ENCODE measurements at regions not wholly inside any gene's neighbourhood (a gene's known extent, or its start where the extent isn't known, plus 50 kb on each side); places are given as distances from the start of the nearest gene placed in this dataset.

DNA sequence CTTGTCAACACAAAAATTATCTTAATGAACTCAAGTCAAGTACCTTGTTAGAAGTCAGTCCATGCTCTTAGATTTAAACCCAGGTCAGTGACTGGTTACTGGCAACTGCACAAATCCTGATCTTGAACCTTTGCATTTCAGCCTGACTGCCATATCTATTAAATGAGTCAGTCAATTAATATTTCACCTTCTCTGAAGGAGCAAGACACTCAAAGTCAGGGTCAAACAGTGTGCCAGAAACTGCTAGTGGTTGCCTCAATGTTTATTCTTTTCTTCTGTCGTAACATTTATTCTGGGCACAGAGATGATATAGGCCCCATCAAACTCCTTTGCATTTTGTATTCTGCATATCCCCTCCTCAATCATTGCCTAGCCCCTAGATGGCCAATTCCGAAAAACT, 193.9 kb upstream of the MOCS1 start:
- ChIA-PET POLR2A (ENCODE audit: low non-redundant PET) (no interaction called here), CTCF (no interaction called here)
- H3K9me3 ChIP-seq (ENCODE audit: low read depth, low read length, poor library complexity, severe bottlenecking), result no peaks in the 10 kb centered on the region
- intact Hi-C loops (cut with micrococcal nuclease; ENCODE audit: unreplicated experiment), result no loop called here
- no peak for TF ChIP-seq EZH2 (IDR thresholded peaks at IDR 0.05; ENCODE audit: borderline replicate concordance, low read depth, low read length, poor library complexity, severe bottlenecking)
- TF ChIP-seq, protein P1, sequence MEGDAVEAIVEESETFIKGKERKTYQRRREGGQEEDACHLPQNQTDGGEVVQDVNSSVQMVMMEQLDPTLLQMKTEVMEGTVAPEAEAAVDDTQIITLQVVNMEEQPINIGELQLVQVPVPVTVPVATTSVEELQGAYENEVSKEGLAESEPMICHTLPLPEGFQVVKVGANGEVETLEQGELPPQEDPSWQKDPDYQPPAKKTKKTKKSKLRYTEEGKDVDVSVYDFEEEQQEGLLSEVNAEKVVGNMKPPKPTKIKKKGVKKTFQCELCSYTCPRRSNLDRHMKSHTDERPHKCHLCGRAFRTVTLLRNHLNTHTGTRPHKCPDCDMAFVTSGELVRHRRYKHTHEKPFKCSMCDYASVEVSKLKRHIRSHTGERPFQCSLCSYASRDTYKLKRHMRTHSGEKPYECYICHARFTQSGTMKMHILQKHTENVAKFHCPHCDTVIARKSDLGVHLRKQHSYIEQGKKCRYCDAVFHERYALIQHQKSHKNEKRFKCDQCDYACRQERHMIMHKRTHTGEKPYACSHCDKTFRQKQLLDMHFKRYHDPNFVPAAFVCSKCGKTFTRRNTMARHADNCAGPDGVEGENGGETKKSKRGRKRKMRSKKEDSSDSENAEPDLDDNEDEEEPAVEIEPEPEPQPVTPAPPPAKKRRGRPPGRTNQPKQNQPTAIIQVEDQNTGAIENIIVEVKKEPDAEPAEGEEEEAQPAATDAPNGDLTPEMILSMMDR (conservative IDR thresholded peaks at IDR 0.05; ENCODE audit: low read depth, low read length), result no peak
- H3K27me3 ChIP-seq (replicated peaks; ENCODE audit: insufficient read depth, low read depth, low read length, poor library complexity), result no peaks in the 10 kb centered on the region
- H3K4me3 ChIP-seq (ENCODE audit: low read depth, low read length, poor library complexity, severe bottlenecking), result no peak overlapping the region
- no peaks in the 10 kb centered on the region for H3K36me3 ChIP-seq (ENCODE audit: insufficient read depth, low read length, poor library complexity, severe bottlenecking)
- no TSS peak for BruUV-seq (replicated peaks)
- no peak for DNase-seq (ENCODE audit: low spot score)
- no peaks in the 10 kb centered on the region for H3K4me1 ChIP-seq (ENCODE audit: insufficient read depth, low read length, poor library complexity, severe bottlenecking)
- H3K27ac ChIP-seq (ENCODE audit: low read depth, low read length, poor library complexity, severe bottlenecking), result no peak overlapping the region

DNA sequence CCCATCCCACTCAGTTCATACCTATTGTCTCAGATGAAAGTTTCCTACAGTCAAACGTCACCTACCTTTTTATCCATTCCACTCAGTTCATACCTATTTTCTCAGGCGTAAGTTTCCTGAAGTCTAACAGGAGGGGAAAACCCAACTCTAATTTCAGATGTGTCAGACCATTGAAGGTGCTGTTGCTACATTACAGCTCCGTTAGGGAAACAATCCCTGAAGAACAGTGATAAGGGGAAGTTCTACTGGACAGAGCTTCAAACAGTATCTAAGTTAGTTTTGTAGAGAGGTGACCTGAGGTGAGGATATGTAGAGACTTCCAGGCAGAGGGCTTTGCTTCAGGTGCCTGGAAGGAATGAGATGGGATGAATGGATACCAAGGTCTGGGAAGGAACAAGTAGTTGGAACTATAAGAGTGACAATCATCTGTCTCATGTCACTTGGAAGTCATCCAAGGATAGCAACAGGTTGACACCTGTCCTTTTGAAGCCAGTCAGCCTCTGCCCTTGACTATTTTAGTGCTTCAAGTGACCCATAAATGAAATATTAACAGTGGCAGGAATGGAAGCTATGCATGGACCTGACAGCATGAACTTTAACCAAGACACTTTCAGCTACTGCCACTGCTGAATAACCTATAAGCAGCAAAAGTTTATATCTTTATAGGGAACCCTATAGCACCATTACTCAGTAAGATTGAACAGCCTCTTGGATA, 191.6 kb upstream of the MOCS1 start:
- DNase-seq (ENCODE audit: low spot score), result no peak
- H3K4me3 ChIP-seq (ENCODE audit: low read depth, low read length, poor library complexity, severe bottlenecking), result no peak overlapping the region
- ChIA-PET POLR2A (ENCODE audit: low non-redundant PET) (no interaction called here), CTCF (no interaction called here)
- intact Hi-C loops (cut with micrococcal nuclease; ENCODE audit: unreplicated experiment), result no loop called here
- H3K27me3 ChIP-seq (replicated peaks; ENCODE audit: insufficient read depth, low read depth, low read length, poor library complexity), result no peaks in the 10 kb centered on the region
- no peaks in the 10 kb centered on the region for H3K4me1 ChIP-seq (ENCODE audit: insufficient read depth, low read length, poor library complexity, severe bottlenecking)
- no peaks in the 10 kb centered on the region for H3K9me3 ChIP-seq (ENCODE audit: low read depth, low read length, poor library complexity, severe bottlenecking)
- no peaks in the 10 kb centered on the region for H3K36me3 ChIP-seq (ENCODE audit: insufficient read depth, low read length, poor library complexity, severe bottlenecking)
- H3K27ac ChIP-seq (ENCODE audit: low read depth, low read length, poor library complexity, severe bottlenecking), result no peak overlapping the region
- TF ChIP-seq, protein P1 (conservative IDR thresholded peaks at IDR 0.05; ENCODE audit: low read depth, low read length), result no peak
- no peak for TF ChIP-seq EZH2 (IDR thresholded peaks at IDR 0.05; ENCODE audit: borderline replicate concordance, low read depth, low read length, poor library complexity, severe bottlenecking)
- no TSS peak for BruUV-seq (replicated peaks)

DNA sequence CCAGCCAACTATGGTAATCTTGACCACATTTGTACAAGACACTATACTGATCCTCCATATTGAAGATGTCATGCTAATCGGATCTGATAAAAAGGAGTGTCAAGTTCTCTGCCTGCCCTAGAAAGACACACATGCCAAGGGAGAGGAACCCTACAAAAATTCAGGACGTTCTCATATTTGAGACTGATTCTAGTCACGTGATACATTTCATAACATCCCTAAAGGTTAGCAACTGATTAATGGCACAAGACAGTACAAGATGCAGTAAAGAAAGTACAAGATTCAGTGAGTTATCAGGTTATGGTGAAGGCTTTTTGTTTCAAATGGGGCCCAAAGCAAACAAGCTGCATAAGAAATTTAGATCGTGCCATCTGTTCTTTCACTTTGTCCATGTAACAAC, 190.7 kb upstream of the MOCS1 start:
- ChIA-PET CTCF (no interaction called here), POLR2A (ENCODE audit: low non-redundant PET) (no interaction called here)
- no peaks in the 10 kb centered on the region for H3K36me3 ChIP-seq (ENCODE audit: insufficient read depth, low read length, poor library complexity, severe bottlenecking)
- H3K27me3 ChIP-seq (replicated peaks; ENCODE audit: insufficient read depth, low read depth, low read length, poor library complexity), result no peaks in the 10 kb centered on the region
- H3K27ac ChIP-seq (ENCODE audit: low read depth, low read length, poor library complexity, severe bottlenecking), result no peak overlapping the region
- H3K4me3 ChIP-seq (ENCODE audit: low read depth, low read length, poor library complexity, severe bottlenecking), result no peak overlapping the region
- intact Hi-C loops (cut with micrococcal nuclease; ENCODE audit: unreplicated experiment), result no loop called here
- H3K9me3 ChIP-seq (ENCODE audit: low read depth, low read length, poor library complexity, severe bottlenecking), result no peaks in the 10 kb centered on the region
- no peaks in the 10 kb centered on the region for H3K4me1 ChIP-seq (ENCODE audit: insufficient read depth, low read length, poor library complexity, severe bottlenecking)
- TF ChIP-seq EZH2 (IDR thresholded peaks at IDR 0.05; ENCODE audit: borderline replicate concordance, low read depth, low read length, poor library complexity, severe bottlenecking), result no peak
- TF ChIP-seq, protein P1 (conservative IDR thresholded peaks at IDR 0.05; ENCODE audit: low read depth, low read length), result no peak
- BruUV-seq (replicated peaks), result no TSS peak
- DNase-seq (ENCODE audit: low spot score), result no peak

Data from A673 (cell line).